ENCODE measurements at regions not wholly inside any gene's neighbourhood (a gene's known extent, or its start where the extent isn't known, plus 50 kb on each side); places are given as distances from the start of the nearest gene placed in this dataset.

DNA sequence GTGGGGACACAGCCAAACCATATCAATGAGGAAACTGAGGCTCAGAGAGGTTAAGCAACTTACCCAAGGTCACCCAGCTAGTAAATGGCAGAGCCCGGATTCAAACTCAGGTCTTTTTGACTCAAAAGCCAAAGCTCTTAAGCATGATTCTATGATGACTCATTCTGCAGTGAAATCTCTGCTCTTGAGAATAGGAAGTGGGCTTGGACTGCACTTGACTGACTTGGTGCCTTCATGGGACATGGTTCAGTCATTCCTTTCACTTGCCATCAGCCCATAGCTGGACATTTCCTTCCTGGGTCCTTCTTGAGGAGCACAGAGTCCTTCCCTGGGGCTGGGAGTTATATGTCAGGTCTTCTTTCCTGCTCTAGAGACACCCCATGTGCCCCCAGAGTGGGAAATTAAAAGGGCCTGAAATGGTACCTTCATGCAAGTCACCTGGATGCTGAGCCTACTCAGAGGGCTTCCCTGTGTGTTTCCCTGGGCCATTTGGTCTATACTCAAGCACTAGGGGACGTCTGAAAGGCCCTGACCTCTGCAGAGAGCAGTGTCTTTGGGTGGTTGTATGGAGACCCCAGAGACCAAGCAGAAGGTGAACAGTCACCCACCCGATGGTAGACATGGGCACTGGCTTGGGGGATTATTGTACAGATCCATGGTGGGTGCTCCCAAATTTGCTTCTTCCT lies 62.4 kb upstream of the SDK1 start:
- Histone ChIP-seq H3K4me1 (no peaks in the 10 kb centered on the region), H3K36me3 (no peaks in the 10 kb centered on the region), H3K4me3 (no peak overlapping the region), H3K27me3 (no peaks in the 10 kb centered on the region), H3K9me3 (peaks cover 0 to 24% (median 3%) of the 10 kb centered on the region in 4 donors), H3K27ac (no peak overlapping the region)
- no peak for TF ChIP-seq POLR2A (IDR thresholded peaks at IDR 0.05)
- no peak for TF ChIP-seq CTCF (IDR thresholded peaks at IDR 0.05)
- no peak for TF ChIP-seq EP300 (IDR thresholded peaks at IDR 0.05)
- no peak for DNase-seq (ENCODE audit: low spot score in 2 of 2)
- WGBS, 2 donors, result 69 to 80% methylated on average over 3 of the region's 3 CpGs

DNA sequence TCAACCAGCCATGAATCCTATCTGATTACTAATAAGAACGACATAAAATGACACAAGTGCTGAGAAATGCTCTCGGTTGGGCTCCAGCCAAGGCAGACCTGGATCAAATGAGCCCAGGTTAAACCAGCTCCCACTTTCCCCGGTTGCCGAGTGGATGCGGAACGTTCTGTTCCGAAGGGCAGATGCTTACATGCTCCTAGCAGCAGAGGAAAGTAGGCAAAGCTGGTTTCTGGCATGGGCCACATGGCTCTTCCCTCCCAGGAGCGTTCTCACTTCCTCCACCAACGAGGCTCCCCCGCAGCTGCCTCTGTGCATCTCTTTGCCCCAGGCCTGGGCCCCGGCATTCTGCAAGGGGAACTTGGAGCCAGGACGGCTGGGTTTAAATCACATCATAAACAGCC lies 61.8 kb upstream of the SDK1 start:
- Histone ChIP-seq H3K9me3 (peaks cover 0 to 24% (median 3%) of the 10 kb centered on the region in 4 donors), H3K27ac (no peak overlapping the region), H3K27me3 (no peaks in the 10 kb centered on the region), H3K4me1 (no peaks in the 10 kb centered on the region), H3K4me3 (no peak overlapping the region), H3K36me3 (no peaks in the 10 kb centered on the region)
- 62 to 83% methylated on average over 12 of the region's 12 CpGs for WGBS, 2 donors
- no peak for DNase-seq (ENCODE audit: low spot score in 2 of 2)
- TF ChIP-seq CTCF (IDR thresholded peaks at IDR 0.05) (no peak), POLR2A (IDR thresholded peaks at IDR 0.05) (no peak), EP300 (IDR thresholded peaks at IDR 0.05) (no peak)

DNA sequence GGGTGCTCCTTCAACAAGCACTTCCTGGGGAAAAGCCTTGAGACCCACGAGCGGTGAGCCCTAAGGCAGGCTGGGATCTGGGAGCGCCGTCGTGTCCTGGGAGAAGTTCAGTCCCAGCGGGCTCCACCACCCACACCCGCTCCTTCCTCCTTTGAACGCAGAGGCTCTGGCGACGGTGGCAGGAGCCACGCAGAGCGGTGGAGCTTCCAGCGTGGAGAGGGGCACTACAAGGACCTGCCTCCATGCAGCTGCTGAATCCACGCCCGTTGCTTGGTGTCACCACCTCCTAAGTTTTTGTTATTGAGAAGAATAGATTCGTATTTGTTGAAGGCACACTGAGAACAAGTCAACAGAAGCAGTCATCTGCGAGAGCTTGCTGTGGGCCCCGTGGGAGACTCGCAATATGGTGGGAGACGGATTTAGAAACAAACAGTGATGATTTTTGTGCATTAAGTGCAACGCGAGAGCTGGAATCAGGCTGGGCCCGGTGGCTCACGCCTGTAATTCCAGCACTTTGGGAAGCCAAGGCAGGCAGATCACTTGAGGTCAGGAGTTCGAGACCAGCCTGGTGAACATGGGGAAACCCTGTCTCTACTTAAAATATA lies 60.1 kb upstream of the SDK1 start:
- Histone ChIP-seq H3K4me1 (no peaks in the 10 kb centered on the region), H3K27me3 (no peaks in the 10 kb centered on the region), H3K36me3 (no peaks in the 10 kb centered on the region), H3K27ac (no peak overlapping the region), H3K4me3 (no peak overlapping the region), H3K9me3 (peaks cover 0 to 12% (median 3%) of the 10 kb centered on the region in 4 donors)
- WGBS, 2 donors, result 83 to 87% methylated on average over 25 of the region's 25 CpGs
- no peak for TF ChIP-seq POLR2A (IDR thresholded peaks at IDR 0.05)
- TF ChIP-seq EP300 (IDR thresholded peaks at IDR 0.05), result no peak
- TF ChIP-seq CTCF (IDR thresholded peaks at IDR 0.05), result no peak
- DNase-seq (ENCODE audit: low spot score in 2 of 2), result no peak

GRCh38 chr7:3241686-3242258 lies 59.3 kb upstream of the SDK1 start:
- Histone ChIP-seq H3K4me1 (no peaks in the 10 kb centered on the region), H3K9me3 (peaks cover 0 to 12% (median 0%) of the 10 kb centered on the region in 4 donors), H3K4me3 (no peak overlapping the region), H3K27me3 (no peaks in the 10 kb centered on the region), H3K27ac (no peak overlapping the region), H3K36me3 (no peaks in the 10 kb centered on the region)
- TF ChIP-seq CTCF (IDR thresholded peaks at IDR 0.05), result no peak
- TF ChIP-seq POLR2A (IDR thresholded peaks at IDR 0.05), result no peak
- no peak for TF ChIP-seq EP300 (IDR thresholded peaks at IDR 0.05)
- WGBS, 2 donors, result 89 to 91% methylated on average over 6 of the region's 6 CpGs
- DNase-seq (ENCODE audit: low spot score in 2 of 2), result no peak

GRCh38 chr7:3242398-3242972 lies 58.6 kb upstream of the SDK1 start:
- TF ChIP-seq EP300 (IDR thresholded peaks at IDR 0.05) (no peak), CTCF (IDR thresholded peaks at IDR 0.05) (no peak), POLR2A (IDR thresholded peaks at IDR 0.05) (no peak)
- H3K9me3 ChIP-seq, result peaks cover 0 to 13% (median 0%) of the 10 kb centered on the region in 4 donors
- no peaks in the 10 kb centered on the region for H3K36me3 ChIP-seq
- no peak overlapping the region for H3K27ac ChIP-seq
- H3K4me1 ChIP-seq, result no peaks in the 10 kb centered on the region
- H3K27me3 ChIP-seq, result no peaks in the 10 kb centered on the region
- no peak for DNase-seq (ENCODE audit: low spot score in 2 of 2)
- WGBS, 2 donors, result 83 to 86% methylated on average over 2 of the region's 2 CpGs
- no peak overlapping the region for H3K4me3 ChIP-seq
